MM.1S (cell line): ENCODE measurements at regions not wholly inside any gene's neighbourhood (a gene's known extent, or its start where the extent isn't known, plus 50 kb on each side); places are given as distances from the start of the nearest gene placed in this dataset.

Source experiments
- DNase-seq: peaks from one replicate; pipeline ENCODE4 v3.0.0-alpha.2; 2015
- H2AFZ ChIP-seq: fragments of 300-600 bp; sonication (generic); 2 replicates; pipeline ENCODE4 v1.6.0; 2016; ENCODE audit warnings: antibody characterized with exemption, low read length
- H3F3A ChIP-seq: fragments of 300-600 bp; sonication (generic); 2 replicates; pipeline ENCODE4 v1.6.1; 2016; ENCODE audit warnings: mild to moderate bottlenecking, antibody characterized with exemption, low read length, moderate library complexity, mixed read lengths; ENCODE audit not compliant: insufficient read depth
- H3K27ac ChIP-seq: fragments of 300-600 bp; sonication (generic); 2 replicates; pipeline ENCODE4 v1.5.1; 2016; ENCODE audit warnings: mild to moderate bottlenecking, low read length
- H3K27me3 ChIP-seq: fragments of 300-600 bp; sonication (generic); replicated peaks from 2 replicates; pipeline ENCODE4 v1.6.0; 2016; ENCODE audit warnings: low read length; ENCODE audit not compliant: insufficient read depth
- H3K36me3 ChIP-seq: fragments of 300-600 bp; sonication (generic); replicated peaks from 2 replicates; pipeline ENCODE4 v1.6.1; 2016; ENCODE audit warnings: mild to moderate bottlenecking, low read length, mixed read lengths; ENCODE audit not compliant: insufficient read depth
- H3K4me1 ChIP-seq: fragments of 300-600 bp; sonication (generic); 2 replicates; pipeline ENCODE4 v1.6.1; 2016; ENCODE audit warnings: low read length, mixed read lengths
- H3K4me2 ChIP-seq: fragments of 300-600 bp; sonication (generic); 2 replicates; pipeline ENCODE4 v1.6.0; 2016; ENCODE audit warnings: low read depth, low read length
- H3K4me3 ChIP-seq: fragments of 300-600 bp; sonication (generic); 2 replicates; pipeline ENCODE4 v1.5.1; 2016; ENCODE audit warnings: low read length, mixed read lengths
- H3K79me2 ChIP-seq: fragments of 300-600 bp; sonication (generic); 2 replicates; pipeline ENCODE4 v1.6.1; 2016; ENCODE audit warnings: mixed run types, low read length, mixed read lengths
- H3K9ac ChIP-seq: fragments of 300-600 bp; sonication (generic); 2 replicates; pipeline ENCODE4 v1.6.1; 2016; ENCODE audit warnings: low read length, mixed read lengths
- H3K9me2 ChIP-seq: fragments of 300-600 bp; sonication (generic); replicated peaks from 2 replicates; pipeline ENCODE4 v1.6.1; 2016; ENCODE audit warnings: mild to moderate bottlenecking, low read length, mixed read lengths; ENCODE audit not compliant: insufficient read depth
- H3K9me3 ChIP-seq: fragments of 300-600 bp; sonication (generic); replicated peaks from 2 replicates; pipeline ENCODE4 v1.6.1; 2016; ENCODE audit warnings: mild to moderate bottlenecking, low read length, mixed read lengths; ENCODE audit not compliant: insufficient read depth
- H4K20me1 ChIP-seq: fragments of 300-600 bp; sonication (generic); 2 replicates; pipeline ENCODE4 v1.6.1; 2016; ENCODE audit warnings: mild to moderate bottlenecking, low read length, moderate library complexity, mixed read lengths; ENCODE audit not compliant: insufficient read depth
- EZH2 ChIP-seq: fragments of 300-600 bp; sonication (generic); optimal IDR thresholded peaks from 2 replicates; pipeline ENCODE3; 2017; ENCODE audit warnings: low read depth, mild to moderate bottlenecking, antibody characterized with exemption, low read length, mixed read lengths
- EZH2phosphoT487 ChIP-seq: fragments of 300-600 bp; sonication (generic); IDR thresholded peaks from 2 replicates; pipeline ENCODE4 v1.6.1; 2018; ENCODE audit warnings: antibody characterized with exemption, low read length
- TF ChIP-seq, protein P1 (sequence below): fragments of 300-600 bp; sonication (generic); IDR thresholded peaks from 2 replicates; pipeline ENCODE4 v1.5.1; 2016; ENCODE audit warnings: antibody characterized with exemption, low read length, mixed read lengths

DNA sequence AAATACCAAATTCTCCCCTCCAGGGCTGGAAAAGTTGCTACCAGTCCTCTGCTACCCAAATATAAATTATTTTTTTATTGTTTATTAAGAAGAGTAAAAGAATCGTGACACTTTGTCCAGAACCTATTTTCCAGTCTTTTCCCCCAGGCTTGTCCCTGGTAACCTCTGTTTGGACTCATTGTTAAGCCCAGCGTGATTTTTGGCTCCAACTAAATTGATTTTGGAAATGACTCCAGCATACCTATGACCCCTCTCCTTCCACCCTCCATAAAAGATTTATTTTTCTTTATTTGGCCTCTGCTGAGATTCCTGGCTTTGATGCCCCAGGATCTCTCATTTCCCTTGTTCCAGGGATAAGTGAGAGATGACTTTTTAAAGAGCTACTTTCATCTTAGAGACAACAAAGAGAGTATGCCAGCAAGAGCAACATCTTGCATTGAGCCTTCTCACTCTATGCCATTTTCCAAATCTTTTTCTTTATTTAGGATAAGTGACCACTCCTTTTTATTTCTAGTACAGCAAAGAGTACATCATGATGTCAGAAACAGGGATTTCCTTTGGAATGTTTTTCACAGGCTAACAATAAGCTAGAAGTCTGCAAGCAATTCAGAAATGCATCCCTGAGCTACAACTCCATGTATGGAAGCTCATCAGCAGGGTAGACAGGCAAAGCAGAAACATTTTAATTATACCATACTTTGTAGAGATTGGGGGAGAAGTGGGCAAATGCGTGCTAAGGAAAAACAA is 75.8 kb downstream of the DAD1 start:
- Histone ChIP-seq H3K4me1 (peaks cover 6% of the 10 kb centered on the region), H3K27ac (no peak overlapping the region), H3K36me3 (no peaks in the 10 kb centered on the region), H3K79me2 (no peaks in the 10 kb centered on the region), H3K9me2 (no peaks in the 10 kb centered on the region), H3K4me2 (no peak overlapping the region), H3K4me3 (no peak overlapping the region), H3K9me3 (no peaks in the 10 kb centered on the region), H3F3A (no peaks in the 10 kb centered on the region), H4K20me1 (no peaks in the 10 kb centered on the region), H3K27me3 (no peaks in the 10 kb centered on the region), H3K9ac (no peak overlapping the region), H2AFZ (no peak overlapping the region)
- DNase-seq = no peak
- no peak for TF ChIP-seq EZH2
- no peak for TF ChIP-seq EZH2phosphoT487
- TF ChIP-seq, protein P1, sequence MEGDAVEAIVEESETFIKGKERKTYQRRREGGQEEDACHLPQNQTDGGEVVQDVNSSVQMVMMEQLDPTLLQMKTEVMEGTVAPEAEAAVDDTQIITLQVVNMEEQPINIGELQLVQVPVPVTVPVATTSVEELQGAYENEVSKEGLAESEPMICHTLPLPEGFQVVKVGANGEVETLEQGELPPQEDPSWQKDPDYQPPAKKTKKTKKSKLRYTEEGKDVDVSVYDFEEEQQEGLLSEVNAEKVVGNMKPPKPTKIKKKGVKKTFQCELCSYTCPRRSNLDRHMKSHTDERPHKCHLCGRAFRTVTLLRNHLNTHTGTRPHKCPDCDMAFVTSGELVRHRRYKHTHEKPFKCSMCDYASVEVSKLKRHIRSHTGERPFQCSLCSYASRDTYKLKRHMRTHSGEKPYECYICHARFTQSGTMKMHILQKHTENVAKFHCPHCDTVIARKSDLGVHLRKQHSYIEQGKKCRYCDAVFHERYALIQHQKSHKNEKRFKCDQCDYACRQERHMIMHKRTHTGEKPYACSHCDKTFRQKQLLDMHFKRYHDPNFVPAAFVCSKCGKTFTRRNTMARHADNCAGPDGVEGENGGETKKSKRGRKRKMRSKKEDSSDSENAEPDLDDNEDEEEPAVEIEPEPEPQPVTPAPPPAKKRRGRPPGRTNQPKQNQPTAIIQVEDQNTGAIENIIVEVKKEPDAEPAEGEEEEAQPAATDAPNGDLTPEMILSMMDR = no peak

DNA sequence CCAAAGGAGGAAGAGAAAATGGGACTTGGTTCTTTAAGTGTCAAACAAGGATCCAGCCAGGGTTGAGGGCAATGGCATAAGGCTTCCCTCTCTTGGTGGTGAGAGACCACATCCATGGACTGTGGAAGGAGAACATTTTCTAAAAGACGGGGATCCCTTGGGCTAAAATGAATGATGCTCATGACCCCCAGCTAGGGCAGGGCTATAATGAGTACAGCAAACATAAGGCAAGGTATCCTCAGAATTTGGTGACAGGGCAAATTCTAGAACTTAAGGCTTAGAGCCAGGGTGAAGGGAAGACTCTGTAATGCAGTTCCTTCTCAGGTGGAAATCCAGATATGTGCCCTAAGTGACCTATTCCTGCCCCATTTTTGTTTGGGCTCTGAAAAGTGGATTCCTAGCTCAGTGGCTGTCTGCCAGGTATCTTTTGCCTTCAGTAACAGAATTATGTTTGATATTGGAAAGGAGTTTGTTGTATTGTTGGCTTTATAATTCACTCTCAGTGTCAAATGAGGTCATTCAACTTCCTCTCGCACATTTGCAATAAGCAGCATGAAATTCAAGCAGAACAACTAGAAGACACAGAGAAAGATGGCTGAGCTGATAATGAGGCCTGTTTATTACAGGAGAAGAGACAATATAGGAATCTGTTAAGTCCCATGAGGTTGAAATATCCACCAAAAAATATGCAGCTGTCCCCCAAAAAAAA is 76.8 kb downstream of the DAD1 start:
- H3K9ac ChIP-seq = no peak overlapping the region
- no peaks in the 10 kb centered on the region for H3K27me3 ChIP-seq
- H3K9me3 ChIP-seq = no peaks in the 10 kb centered on the region
- no peak overlapping the region for H3K4me3 ChIP-seq
- no peak for DNase-seq
- H3K79me2 ChIP-seq = no peaks in the 10 kb centered on the region
- no peaks in the 10 kb centered on the region for H3K9me2 ChIP-seq
- H2AFZ ChIP-seq = no peak overlapping the region
- peaks cover 6% of the 10 kb centered on the region for H3K4me1 ChIP-seq
- TF ChIP-seq, protein P1 = no peak
- no peak for TF ChIP-seq EZH2
- TF ChIP-seq EZH2phosphoT487 = no peak
- no peaks in the 10 kb centered on the region for H4K20me1 ChIP-seq
- H3K4me2 ChIP-seq = no peak overlapping the region
- no peaks in the 10 kb centered on the region for H3K36me3 ChIP-seq
- no peaks in the 10 kb centered on the region for H3F3A ChIP-seq
- no peak overlapping the region for H3K27ac ChIP-seq

DNA sequence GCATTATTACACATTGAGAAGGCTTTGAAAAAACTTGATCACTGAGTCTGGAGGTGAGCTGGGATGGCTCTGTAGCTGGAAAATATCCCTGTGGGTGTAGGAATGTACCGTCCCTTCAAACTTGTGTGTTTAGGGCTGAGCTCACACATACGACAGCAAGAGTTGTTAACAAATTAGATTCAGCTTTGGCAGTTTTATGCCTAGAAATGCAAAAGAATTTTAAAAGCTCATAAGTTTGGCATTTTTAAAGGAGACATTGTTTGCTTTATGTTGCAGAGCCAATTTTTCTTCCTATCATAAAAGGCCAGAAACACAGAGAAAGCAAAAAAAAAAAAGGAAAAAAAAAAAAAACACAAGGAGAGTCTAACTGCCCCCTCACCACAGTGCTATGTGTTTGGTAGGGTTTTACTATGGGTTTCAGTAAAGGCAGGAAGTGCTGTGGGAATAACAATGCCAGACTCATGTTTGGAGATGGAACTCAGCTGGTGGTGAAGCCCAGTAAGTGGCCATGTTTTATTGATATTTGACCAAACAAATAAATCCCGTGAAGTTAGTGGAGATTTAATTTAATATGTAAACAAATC is 78.4 kb downstream of the DAD1 start:
- no peaks in the 10 kb centered on the region for H3K9me3 ChIP-seq
- H3K4me1 ChIP-seq = peaks cover 6% of the 10 kb centered on the region
- H3K27me3 ChIP-seq = no peaks in the 10 kb centered on the region
- TF ChIP-seq, protein P1 = no peak
- TF ChIP-seq EZH2phosphoT487 (no peak), EZH2 (no peak)
- H3F3A ChIP-seq = no peaks in the 10 kb centered on the region
- H3K9me2 ChIP-seq = no peaks in the 10 kb centered on the region
- no peak overlapping the region for H3K27ac ChIP-seq
- H3K4me2 ChIP-seq = no peak overlapping the region
- no peaks in the 10 kb centered on the region for H3K79me2 ChIP-seq
- H3K4me3 ChIP-seq = no peak overlapping the region
- no peak for DNase-seq
- H2AFZ ChIP-seq = no peak overlapping the region
- no peaks in the 10 kb centered on the region for H3K36me3 ChIP-seq
- no peak overlapping the region for H3K9ac ChIP-seq
- no peaks in the 10 kb centered on the region for H4K20me1 ChIP-seq
